ENCODE measurements at regions not wholly inside any gene's neighbourhood (a gene's known extent, or its start where the extent isn't known, plus 50 kb on each side); places are given as distances from the start of the nearest gene placed in this dataset.

GRCh38 chrX:58051346-58051745 is 141.1 kb upstream of the ZXDA start:
- Mint-ChIP-seq H3K9me3 (ENCODE audit: insufficient read depth) (no peaks in the 10 kb centered on the region), H3K36me3 (ENCODE audit: low read depth) (no peaks in the 10 kb centered on the region), H3K27me3 (ENCODE audit: low read depth) (no peaks in the 10 kb centered on the region), H3K4me3 (no peak overlapping the region), H3K27ac (no peak overlapping the region), H3K4me1 (ENCODE audit: low read depth) (no peaks in the 10 kb centered on the region)
- DNase-seq, result no peak
- ChIA-PET POLR2A (no interaction called here), CTCF (no interaction called here)
- no peak for ATAC-seq

GRCh38 chrX:58044130-58044529 is 133.9 kb upstream of the ZXDA start:
- DNase-seq (no peak), ATAC-seq (no peak)
- H3K27me3 Mint-ChIP-seq (ENCODE audit: low read depth), result no peaks in the 10 kb centered on the region
- POLR2A ChIA-PET, result no interaction called here
- H3K4me1 Mint-ChIP-seq (ENCODE audit: low read depth), result no peaks in the 10 kb centered on the region
- CTCF ChIA-PET, result no interaction called here
- peaks cover 7% of the 10 kb centered on the region for H3K9me3 Mint-ChIP-seq (ENCODE audit: insufficient read depth)
- H3K4me3 Mint-ChIP-seq, result no peak overlapping the region
- H3K27ac Mint-ChIP-seq, result no peak overlapping the region
- no peaks in the 10 kb centered on the region for H3K36me3 Mint-ChIP-seq (ENCODE audit: low read depth)

- peaks cover 2% of the 10 kb centered on the region for H3K27me3 Mint-ChIP-seq (ENCODE audit: low read depth)
- H3K4me3 Mint-ChIP-seq, result no peak overlapping the region
- DNase-seq, result peak; percentile 35
- no peaks in the 10 kb centered on the region for H3K9me3 Mint-ChIP-seq (ENCODE audit: insufficient read depth)
- no peaks in the 10 kb centered on the region for H3K36me3 Mint-ChIP-seq (ENCODE audit: low read depth)
- H3K4me1 Mint-ChIP-seq (ENCODE audit: low read depth), result peaks cover 6% of the 10 kb centered on the region
- H3K27ac Mint-ChIP-seq, result no peak overlapping the region
- ATAC-seq, result no peak
- ChIA-PET POLR2A (no interaction called here), CTCF (interaction anchor here (1.6 kb wide), 1 partner anchor 206 kb away, joined by 4 read pairs; no protein-coding TSS in a partner anchor)
Measured at GRCh38 chrX:58025979-58026378, 115.7 kb upstream of the ZXDA start.

GRCh38 chrX:57985951-57986350 is 75.7 kb upstream of the ZXDA start:
- ChIA-PET POLR2A (no interaction called here), CTCF (no interaction called here)
- Mint-ChIP-seq H3K4me3 (no peak overlapping the region), H3K27me3 (ENCODE audit: low read depth) (no peaks in the 10 kb centered on the region), H3K27ac (no peak overlapping the region), H3K9me3 (ENCODE audit: insufficient read depth) (peaks cover 4% of the 10 kb centered on the region), H3K4me1 (ENCODE audit: low read depth) (no peaks in the 10 kb centered on the region), H3K36me3 (ENCODE audit: low read depth) (no peaks in the 10 kb centered on the region)
- ATAC-seq (no peak), DNase-seq (no peak)

GRCh38 chrX:57984620-57985019 is 74.4 kb upstream of the ZXDA start:
- Mint-ChIP-seq H3K27me3 (ENCODE audit: low read depth) (no peaks in the 10 kb centered on the region), H3K4me1 (ENCODE audit: low read depth) (no peaks in the 10 kb centered on the region), H3K27ac (no peak overlapping the region), H3K36me3 (ENCODE audit: low read depth) (no peaks in the 10 kb centered on the region), H3K9me3 (ENCODE audit: insufficient read depth) (peaks cover 4% of the 10 kb centered on the region), H3K4me3 (no peak overlapping the region)
- no peak for DNase-seq
- ChIA-PET CTCF (no interaction called here), POLR2A (no interaction called here)
- no peak for ATAC-seq

GRCh38 chrX:57977992-57978391 is 67.7 kb upstream of the ZXDA start:
- Mint-ChIP-seq H3K4me1 (ENCODE audit: low read depth) (no peaks in the 10 kb centered on the region), H3K27ac (no peak overlapping the region), H3K27me3 (ENCODE audit: low read depth) (no peaks in the 10 kb centered on the region), H3K36me3 (ENCODE audit: low read depth) (no peaks in the 10 kb centered on the region), H3K9me3 (ENCODE audit: insufficient read depth) (no peaks in the 10 kb centered on the region), H3K4me3 (no peak overlapping the region)
- ChIA-PET POLR2A (no interaction called here), CTCF (no interaction called here)
- no peak for DNase-seq
- ATAC-seq, result no peak

- Mint-ChIP-seq H3K36me3 (ENCODE audit: low read depth) (no peaks in the 10 kb centered on the region), H3K9me3 (ENCODE audit: insufficient read depth) (no peaks in the 10 kb centered on the region), H3K4me3 (no peak overlapping the region), H3K4me1 (ENCODE audit: low read depth) (no peaks in the 10 kb centered on the region), H3K27me3 (ENCODE audit: low read depth) (no peaks in the 10 kb centered on the region), H3K27ac (no peak overlapping the region)
- no peak for DNase-seq
- POLR2A ChIA-PET, result no interaction called here
- no peak for ATAC-seq
- CTCF ChIA-PET, result no interaction called here
Measured at GRCh38 chrX:57964975-57965374, 54.7 kb upstream of the ZXDA start.
